Parathyroid adenoma (tissue), 2 donors: ENCODE measurements at regions not wholly inside any gene's neighbourhood (a gene's known extent, or its start where the extent isn't known, plus 50 kb on each side); places are given as distances from the start of the nearest gene placed in this dataset.
"Not testable (repeated sequence)": the region's sequence is repeated elsewhere in the genome, so short reads cannot be mapped to it uniquely, and the experiment has no call there.

Experiments
- H2AFZ ChIP-seq: fragments of 300-600 bp; sonication (generic); one replicate; pipeline ENCODE4 v1.7.0; 2017; ENCODE audit warnings: antibody characterized with exemption, mild to moderate bottlenecking
- H3K27ac ChIP-seq: fragments of 300-600 bp; sonication (generic); one replicate; pipeline ENCODE4 v1.7.0; 2017
- H3K27me3 ChIP-seq: fragments of 300-600 bp; sonication (generic); one replicate; pipeline ENCODE4 v1.7.0; 2017; ENCODE audit warnings: low read length; ENCODE audit not compliant: control insufficient read depth, insufficient read depth
- H3K36me3 ChIP-seq: fragments of 300-600 bp; sonication (generic); one replicate; pipeline ENCODE4 v1.7.0; 2017; ENCODE audit warnings: low read length; ENCODE audit not compliant: control insufficient read depth, insufficient read depth
- H3K4me1 ChIP-seq: fragments of 300-600 bp; sonication (generic); one replicate; pipeline ENCODE4 v1.7.0; 2017; ENCODE audit warnings: control low read depth
- H3K4me2 ChIP-seq: fragments of 300-600 bp; sonication (generic); one replicate; pipeline ENCODE4 v1.7.0; 2017; ENCODE audit warnings: low read length
- H3K4me3 ChIP-seq: fragments of 300-600 bp; sonication (generic); one replicate; pipeline ENCODE4 v1.7.0; 2017; ENCODE audit warnings: low read depth, low read length
- H3K79me2 ChIP-seq: fragments of 300-600 bp; sonication (generic); one replicate; pipeline ENCODE4 v1.7.0; 2017; ENCODE audit warnings: control low read depth
- H3K9ac ChIP-seq: fragments of 300-600 bp; sonication (generic); one replicate; pipeline ENCODE4 v1.7.0; 2017; ENCODE audit warnings: mild to moderate bottlenecking
- H3K9me3 ChIP-seq: fragments of 300-600 bp; sonication (generic); one replicate; pipeline ENCODE4 v1.7.0; 2017; ENCODE audit warnings: low read length; ENCODE audit not compliant: control insufficient read depth
- CTCF ChIP-seq: fragments of 300-600 bp; sonication (generic); IDR thresholded peaks from one replicate; pipeline ENCODE4 v1.7.0; 2017; ENCODE audit warnings: antibody characterized with exemption, mild to moderate bottlenecking
- donor health status: primary hyperparathyroidism.

DNA sequence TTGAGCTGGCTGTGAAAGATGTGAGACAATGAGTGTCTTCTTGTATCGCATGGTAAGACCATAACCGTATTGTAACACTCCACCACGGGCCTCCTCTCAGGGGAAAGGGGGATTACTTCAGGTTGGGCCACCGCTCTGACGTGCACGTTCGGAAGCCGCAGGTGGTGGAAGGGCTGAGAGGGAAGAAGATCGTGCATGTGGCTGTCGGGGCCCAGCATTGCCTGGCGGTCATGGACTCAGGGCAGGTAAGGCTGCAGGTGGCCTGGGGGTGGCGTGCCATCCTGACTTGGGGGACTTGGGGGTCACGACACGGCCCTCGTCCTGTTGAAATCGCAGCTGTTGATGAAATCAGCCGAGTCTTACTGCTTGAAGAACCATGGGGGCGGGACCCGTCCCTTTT is 87.3 kb upstream of the FAN1 start:
- no peak overlapping the region for H3K4me2 ChIP-seq
- H3K9me3 ChIP-seq = no peaks in the 10 kb centered on the region
- no peaks in the 10 kb centered on the region for H3K27me3 ChIP-seq
- H3K27ac ChIP-seq = no peak overlapping the region
- H3K36me3 ChIP-seq = no peaks in the 10 kb centered on the region
- H3K9ac ChIP-seq = no peak overlapping the region
- H3K79me2 ChIP-seq = no peaks in the 10 kb centered on the region
- H3K4me3 ChIP-seq = no peak overlapping the region
- H2AFZ ChIP-seq = no peak overlapping the region
- TF ChIP-seq CTCF = no peak
- H3K4me1 ChIP-seq = no peaks in the 10 kb centered on the region

- H3K4me2 ChIP-seq, H3K4me3 ChIP-seq, H3K9ac ChIP-seq, H2AFZ ChIP-seq, H3K4me1 ChIP-seq, H3K9me3 ChIP-seq, H3K36me3 ChIP-seq, H3K27me3 ChIP-seq, H3K79me2 ChIP-seq, H3K27ac ChIP-seq: not testable (repeated sequence)
Measured at GRCh38 chr15:30823068-30823813, 80.5 kb upstream of the FAN1 start.

GRCh38 chr15:30824518-30825195 is 79.1 kb upstream of the FAN1 start:
- Histone ChIP-seq H3K79me2 (no peaks in the 10 kb centered on the region), H3K36me3 (no peaks in the 10 kb centered on the region), H2AFZ (no peak overlapping the region), H3K27me3 (no peaks in the 10 kb centered on the region), H3K4me1 (no peaks in the 10 kb centered on the region), H3K27ac (no peak overlapping the region), H3K9ac (no peak overlapping the region), H3K4me2 (no peak overlapping the region), H3K4me3 (no peak overlapping the region), H3K9me3 (no peaks in the 10 kb centered on the region)
- no peak for TF ChIP-seq CTCF

DNA sequence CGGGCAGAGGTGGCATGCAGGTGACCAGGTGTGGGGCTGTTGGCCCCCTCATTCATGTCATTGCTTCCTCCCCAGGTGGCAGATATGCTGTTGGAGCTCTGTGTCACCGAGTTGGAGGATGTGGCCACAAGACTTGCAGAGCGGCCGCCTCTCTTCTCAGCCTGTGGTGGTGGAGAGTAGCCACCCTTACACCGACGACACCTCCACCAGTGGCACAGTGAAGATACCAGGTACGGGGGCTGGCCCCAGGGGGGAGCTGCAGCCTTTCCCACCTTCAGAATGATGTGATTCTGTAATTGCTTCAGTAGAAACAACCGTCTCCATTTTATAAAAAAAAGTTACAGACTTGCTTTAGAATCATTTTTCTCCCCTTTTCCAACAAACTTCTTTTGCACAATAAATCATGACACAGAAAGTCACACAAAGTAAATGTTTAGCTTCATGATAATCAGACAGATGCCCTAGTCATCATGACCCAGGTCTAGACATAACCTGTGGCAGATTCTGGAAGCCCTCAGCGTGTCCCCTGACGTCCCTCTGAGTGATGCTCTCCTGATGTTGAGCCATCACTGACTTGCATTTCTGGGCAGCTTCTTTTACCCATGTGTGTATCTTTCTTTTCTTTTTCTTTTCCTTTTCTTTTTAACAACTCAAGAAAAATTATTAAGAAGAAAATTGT is 76.0 kb upstream of the FAN1 start:
- Histone ChIP-seq H3K9me3 (no peaks in the 10 kb centered on the region), H3K9ac (no peak overlapping the region), H3K27ac (no peak overlapping the region), H2AFZ (no peak overlapping the region), H3K4me3 (no peak overlapping the region), H3K4me1 (no peaks in the 10 kb centered on the region), H3K27me3 (no peaks in the 10 kb centered on the region), H3K79me2 (no peaks in the 10 kb centered on the region), H3K36me3 (no peaks in the 10 kb centered on the region), H3K4me2 (no peak overlapping the region)
- TF ChIP-seq CTCF = no peak

DNA sequence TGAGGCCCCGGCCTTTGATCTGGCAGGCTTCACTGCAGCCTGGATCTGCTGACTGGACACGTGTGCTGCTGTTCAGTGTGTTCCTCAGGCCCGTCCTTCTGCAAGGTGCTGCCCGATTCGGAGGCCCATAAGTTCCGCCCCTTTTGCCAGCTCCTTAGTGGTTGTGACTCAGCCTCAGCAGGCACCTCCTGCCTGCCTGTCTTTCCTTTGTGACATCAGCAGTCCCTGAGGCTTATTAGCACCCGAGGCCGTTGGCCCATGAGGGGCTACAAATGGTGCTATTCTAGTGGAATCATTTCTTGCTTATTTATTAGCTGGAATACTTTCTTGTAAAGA is 75.4 kb upstream of the FAN1 start:
- H3K27ac ChIP-seq, H3K4me2 ChIP-seq, H3K36me3 ChIP-seq, H3K4me3 ChIP-seq, H3K9me3 ChIP-seq, H3K4me1 ChIP-seq, H3K27me3 ChIP-seq, H3K79me2 ChIP-seq, H3K9ac ChIP-seq: not testable (repeated sequence)
- peak overlapping the region; percentile 74 for H2AFZ ChIP-seq
